Activated naive CD8-positive, alpha-beta T cell treated with anti-CD3 and anti-CD28 coated beads, Interleukin-2, amount 50 U/mL, for 24 hours (primary cell): ENCODE measurements at regions not wholly inside any gene's neighbourhood (a gene's known extent, or its start where the extent isn't known, plus 50 kb on each side); places are given as distances from the start of the nearest gene placed in this dataset.

ENCODE experiments used
- ATAC-seq: fragments of 150-1000 bp; cut with Tn5 transposase; one replicate; pipeline ENCODE4 v1.10.0; 2021
- DNase-seq: peaks from one replicate; pipeline ENCODE4 v3.0.0; 2021
- H3K27ac Mint-ChIP-seq: one replicate; pipeline ENCODE4 v1.8.0; 2021; ENCODE audit warnings: mild to moderate bottlenecking, mixed read lengths
- H3K27me3 Mint-ChIP-seq: one replicate; pipeline ENCODE4 v1.8.0; 2021; ENCODE audit warnings: mixed read lengths
- H3K36me3 Mint-ChIP-seq: one replicate; pipeline ENCODE4 v1.8.0; 2021; ENCODE audit warnings: low read depth, mixed read lengths
- H3K4me1 Mint-ChIP-seq: one replicate; pipeline ENCODE4 v1.8.0; 2021; ENCODE audit warnings: mixed read lengths
- H3K4me3 Mint-ChIP-seq: one replicate; pipeline ENCODE4 v1.8.0; 2021; ENCODE audit warnings: mild to moderate bottlenecking, moderate library complexity, mixed read lengths
- H3K9me3 Mint-ChIP-seq: one replicate; pipeline ENCODE4 v1.8.0; 2021; ENCODE audit warnings: mixed read lengths

DNA sequence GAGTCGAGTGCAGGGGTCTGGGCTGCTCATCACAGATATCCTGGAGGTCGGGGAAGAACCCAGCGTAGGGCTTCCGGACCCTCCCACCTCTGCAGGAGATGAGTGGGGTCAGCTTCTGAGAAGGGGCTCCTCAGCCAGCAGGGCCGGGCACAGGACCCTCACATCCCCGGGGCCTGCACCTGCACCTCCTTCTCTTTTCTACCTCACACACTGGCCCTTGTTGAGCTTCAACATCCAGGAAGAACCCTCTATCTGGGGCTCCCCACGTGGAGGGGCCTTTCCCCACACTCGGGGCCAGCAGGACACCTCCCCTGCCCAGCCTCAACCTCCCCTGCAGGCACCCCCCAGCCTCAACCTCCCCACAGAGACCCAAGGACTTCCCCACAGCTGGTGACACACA, 299.4 kb downstream of the CTTN start:
- Mint-ChIP-seq H3K27me3 (no peaks in the 10 kb centered on the region), H3K27ac (no peak overlapping the region), H3K36me3 (no peaks in the 10 kb centered on the region), H3K9me3 (no peaks in the 10 kb centered on the region), H3K4me1 (no peaks in the 10 kb centered on the region), H3K4me3 (no peak overlapping the region)
- DNase-seq: no peak
- ATAC-seq: no peak

DNA sequence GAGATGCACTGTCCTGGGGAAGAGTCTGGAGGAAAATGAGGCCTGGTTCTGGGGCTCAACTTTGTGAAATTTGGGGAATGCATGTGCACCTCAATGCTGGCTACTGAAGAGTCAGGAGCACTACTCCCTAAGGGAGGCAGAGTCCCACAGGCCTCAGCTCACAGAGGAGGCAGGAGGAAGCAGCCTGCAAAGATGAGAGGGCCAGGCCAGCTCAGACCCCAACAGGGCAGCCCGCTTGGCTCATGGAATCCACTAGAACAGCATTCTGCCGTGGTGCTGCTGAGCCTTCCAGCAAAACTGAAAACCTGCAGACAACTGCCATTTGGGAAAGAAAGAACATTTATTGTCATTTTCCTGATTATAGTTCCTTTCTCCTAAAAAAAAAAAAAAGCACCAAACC, 300.5 kb downstream of the CTTN start:
- Mint-ChIP-seq H3K9me3 (no peaks in the 10 kb centered on the region), H3K4me3 (no peak overlapping the region), H3K4me1 (no peaks in the 10 kb centered on the region), H3K27me3 (no peaks in the 10 kb centered on the region), H3K27ac (no peak overlapping the region), H3K36me3 (no peaks in the 10 kb centered on the region)
- ATAC-seq (no peak), DNase-seq (no peak)

DNA sequence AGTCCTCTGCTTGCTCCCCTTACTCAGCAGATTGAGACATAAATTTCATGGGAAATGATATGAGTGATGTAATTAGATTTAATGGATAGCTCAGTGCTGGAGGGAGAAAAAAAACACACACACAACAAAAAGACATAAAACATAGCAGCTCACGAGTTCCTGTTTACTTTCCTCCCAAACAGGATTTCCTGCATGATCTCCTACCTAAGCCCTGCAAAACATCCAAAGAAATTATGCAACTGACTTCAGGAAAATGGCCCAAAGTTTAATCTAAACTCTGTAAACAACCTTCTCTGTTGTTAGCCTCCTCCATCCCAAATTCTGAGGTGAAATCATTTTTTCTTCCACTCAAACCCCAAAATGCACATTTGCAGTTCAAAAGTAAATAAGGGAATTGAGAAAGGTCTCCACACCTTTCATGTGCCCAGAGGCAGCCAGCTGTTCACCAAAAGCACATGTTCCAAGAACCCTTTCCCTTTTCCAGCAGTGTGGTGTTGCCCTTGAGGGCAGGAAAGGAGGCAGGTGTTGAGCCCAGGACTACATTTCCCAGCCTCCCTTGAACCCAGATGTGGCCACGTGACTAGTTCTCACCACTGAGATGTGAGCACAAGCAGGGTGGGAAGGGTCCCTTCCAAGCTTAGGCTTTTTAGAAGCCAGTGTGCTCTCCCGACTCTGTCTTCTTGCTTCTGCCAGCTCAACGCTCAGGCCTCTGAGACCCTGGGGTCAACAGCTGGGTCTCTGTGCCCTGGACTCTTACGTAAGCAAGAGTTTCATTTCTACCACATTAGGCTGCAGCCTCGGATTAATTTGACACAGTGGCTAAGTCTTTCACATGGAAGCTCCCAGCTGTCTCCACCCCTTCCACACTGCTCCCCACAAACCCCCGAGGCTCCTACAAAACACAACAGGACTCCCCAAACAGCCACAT, 301.2 kb downstream of the CTTN start:
- Mint-ChIP-seq H3K4me3 (no peak overlapping the region), H3K36me3 (no peaks in the 10 kb centered on the region), H3K27me3 (no peaks in the 10 kb centered on the region), H3K9me3 (no peaks in the 10 kb centered on the region), H3K27ac (no peak overlapping the region), H3K4me1 (no peaks in the 10 kb centered on the region)
- ATAC-seq (no peak), DNase-seq (no peak)

DNA sequence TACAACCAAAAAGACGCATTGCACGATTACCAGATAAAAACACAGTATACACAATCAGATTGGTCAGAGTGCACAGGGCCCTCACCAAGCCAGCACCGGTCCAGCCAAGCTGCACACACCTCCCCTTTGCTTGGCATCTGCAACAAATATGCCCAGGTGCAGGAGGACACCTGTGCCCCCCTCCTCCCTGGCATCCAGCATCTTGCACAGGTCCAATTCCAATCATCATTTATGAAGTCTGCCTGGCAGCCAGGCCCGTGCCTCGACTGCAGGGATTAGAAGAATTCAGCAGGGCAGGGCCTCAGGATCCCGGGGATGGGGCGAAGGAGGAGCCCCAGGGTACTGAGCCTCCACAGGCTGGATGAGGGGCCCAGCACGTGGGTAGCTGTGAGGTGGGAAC, 302.1 kb downstream of the CTTN start:
- H3K4me1 Mint-ChIP-seq: no peaks in the 10 kb centered on the region
- H3K27me3 Mint-ChIP-seq: no peaks in the 10 kb centered on the region
- no peak overlapping the region for H3K27ac Mint-ChIP-seq
- DNase-seq (no peak), ATAC-seq (no peak)
- no peaks in the 10 kb centered on the region for H3K36me3 Mint-ChIP-seq
- H3K9me3 Mint-ChIP-seq: no peaks in the 10 kb centered on the region
- H3K4me3 Mint-ChIP-seq: no peak overlapping the region

- ATAC-seq (no peak), DNase-seq (no peak)
- no peak overlapping the region for H3K27ac Mint-ChIP-seq
- no peaks in the 10 kb centered on the region for H3K4me1 Mint-ChIP-seq
- no peaks in the 10 kb centered on the region for H3K36me3 Mint-ChIP-seq
- no peaks in the 10 kb centered on the region for H3K9me3 Mint-ChIP-seq
- H3K4me3 Mint-ChIP-seq: no peak overlapping the region
- H3K27me3 Mint-ChIP-seq: no peaks in the 10 kb centered on the region
These were observed 302.5 kb downstream of the CTTN start for GRCh38 chr11:70700871-70701270.

DNA sequence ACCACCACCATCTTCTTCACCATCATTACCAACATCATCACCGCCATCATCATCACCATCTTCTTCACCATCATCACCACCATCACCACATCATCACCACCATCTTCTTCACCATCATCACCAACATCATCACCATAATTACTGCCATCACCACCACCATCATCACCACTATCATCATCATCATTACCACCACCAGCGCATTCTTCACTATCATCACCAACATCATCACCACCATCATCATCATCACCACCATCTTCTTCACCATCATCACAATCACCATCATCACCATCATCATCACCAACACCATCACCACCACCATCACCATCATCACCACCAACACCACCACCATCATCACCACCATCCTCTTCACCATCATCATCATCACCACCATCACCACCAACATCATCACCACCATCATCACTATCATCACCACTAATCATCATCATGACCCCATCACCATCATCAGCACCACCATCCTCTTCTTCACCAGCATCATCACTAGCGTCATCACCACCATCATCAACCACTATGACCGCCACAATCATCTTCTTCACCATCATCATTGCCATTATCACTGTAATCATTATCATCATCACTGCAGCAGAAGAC, 303.8 kb downstream of the CTTN start:
- Mint-ChIP-seq H3K4me1 (no peaks in the 10 kb centered on the region), H3K27ac (no peak overlapping the region), H3K36me3 (no peaks in the 10 kb centered on the region), H3K9me3 (no peaks in the 10 kb centered on the region), H3K4me3 (no peak overlapping the region), H3K27me3 (no peaks in the 10 kb centered on the region)
- ATAC-seq (no peak), DNase-seq (no peak)

GRCh38 chr11:70703141-70704064, 305.1 kb downstream of the CTTN start:
- no peaks in the 10 kb centered on the region for H3K36me3 Mint-ChIP-seq
- H3K4me1 Mint-ChIP-seq: no peaks in the 10 kb centered on the region
- no peaks in the 10 kb centered on the region for H3K9me3 Mint-ChIP-seq
- H3K4me3 Mint-ChIP-seq: no peak overlapping the region
- no peak for DNase-seq
- ATAC-seq: no peak
- H3K27me3 Mint-ChIP-seq: no peaks in the 10 kb centered on the region
- H3K27ac Mint-ChIP-seq: no peak overlapping the region

DNA sequence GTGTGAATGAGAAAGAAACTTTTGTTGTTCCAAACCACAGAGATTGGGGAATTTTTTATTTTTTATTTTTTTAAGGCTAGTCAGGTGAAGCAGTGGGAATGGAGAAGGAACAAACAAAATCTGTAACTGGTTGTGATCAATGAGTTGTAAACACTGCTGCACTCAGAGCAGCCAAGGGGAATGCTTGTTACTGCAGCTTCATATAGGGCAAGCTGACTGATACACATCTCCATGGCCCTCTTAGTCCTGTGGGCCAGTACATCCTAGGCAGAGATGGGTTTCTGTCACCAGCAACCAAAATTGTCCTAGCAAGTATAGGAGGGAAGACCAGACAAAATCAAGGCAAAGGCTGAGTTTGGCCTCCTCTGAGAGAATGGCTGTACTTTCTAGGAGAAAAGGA, 306.8 kb downstream of the CTTN start:
- DNase-seq: no peak
- H3K27ac Mint-ChIP-seq: no peak overlapping the region
- no peaks in the 10 kb centered on the region for H3K36me3 Mint-ChIP-seq
- peaks cover 2% of the 10 kb centered on the region for H3K27me3 Mint-ChIP-seq
- ATAC-seq: no peak
- H3K9me3 Mint-ChIP-seq: no peaks in the 10 kb centered on the region
- H3K4me1 Mint-ChIP-seq: no peaks in the 10 kb centered on the region
- H3K4me3 Mint-ChIP-seq: no peak overlapping the region

- no peaks in the 10 kb centered on the region for H3K9me3 Mint-ChIP-seq
- no peaks in the 10 kb centered on the region for H3K4me1 Mint-ChIP-seq
- ATAC-seq (no peak), DNase-seq (no peak)
- no peaks in the 10 kb centered on the region for H3K36me3 Mint-ChIP-seq
- peaks cover 6% of the 10 kb centered on the region for H3K27me3 Mint-ChIP-seq
- no peak overlapping the region for H3K27ac Mint-ChIP-seq
- no peak overlapping the region for H3K4me3 Mint-ChIP-seq
These were observed 307.6 kb downstream of the CTTN start for GRCh38 chr11:70705930-70706329.

DNA sequence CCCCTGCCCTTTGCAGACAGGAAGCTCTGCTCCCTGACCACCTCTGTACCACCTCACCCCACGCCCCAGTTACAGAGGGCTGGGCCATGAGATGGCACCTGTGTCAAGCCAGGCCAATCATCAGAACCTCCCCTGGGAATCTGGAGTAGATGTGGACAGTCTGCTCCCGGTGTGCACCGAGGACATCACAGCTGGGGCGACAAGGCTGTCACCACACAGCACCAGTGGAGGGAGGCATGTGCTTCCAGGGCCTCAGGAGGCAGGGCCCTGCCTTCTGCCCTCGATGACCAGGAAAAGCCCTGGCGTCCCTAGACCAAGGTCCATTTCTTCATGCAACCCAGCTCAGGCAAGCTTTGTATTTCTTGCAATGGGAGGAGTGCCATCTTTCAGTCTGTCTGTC, 309.5 kb downstream of the CTTN start:
- Mint-ChIP-seq H3K9me3 (no peaks in the 10 kb centered on the region), H3K27ac (no peak overlapping the region), H3K4me3 (no peak overlapping the region), H3K27me3 (peaks cover 9% of the 10 kb centered on the region), H3K36me3 (no peaks in the 10 kb centered on the region), H3K4me1 (no peaks in the 10 kb centered on the region)
- no peak for DNase-seq
- ATAC-seq: no peak

GRCh38 chr11:70709596-70709995, 311.3 kb downstream of the CTTN start:
- no peaks in the 10 kb centered on the region for H3K36me3 Mint-ChIP-seq
- DNase-seq: no peak
- no peaks in the 10 kb centered on the region for H3K4me1 Mint-ChIP-seq
- peaks cover 9% of the 10 kb centered on the region for H3K27me3 Mint-ChIP-seq
- H3K4me3 Mint-ChIP-seq: no peak overlapping the region
- no peak for ATAC-seq
- no peak overlapping the region for H3K27ac Mint-ChIP-seq
- H3K9me3 Mint-ChIP-seq: no peaks in the 10 kb centered on the region

- Mint-ChIP-seq H3K4me3 (no peak overlapping the region), H3K36me3 (no peaks in the 10 kb centered on the region), H3K27me3 (peaks cover 9% of the 10 kb centered on the region), H3K9me3 (no peaks in the 10 kb centered on the region), H3K27ac (no peak overlapping the region), H3K4me1 (no peaks in the 10 kb centered on the region)
- DNase-seq (no peak), ATAC-seq (no peak)
These were observed 311.9 kb downstream of the CTTN start for GRCh38 chr11:70710192-70710591.

DNA sequence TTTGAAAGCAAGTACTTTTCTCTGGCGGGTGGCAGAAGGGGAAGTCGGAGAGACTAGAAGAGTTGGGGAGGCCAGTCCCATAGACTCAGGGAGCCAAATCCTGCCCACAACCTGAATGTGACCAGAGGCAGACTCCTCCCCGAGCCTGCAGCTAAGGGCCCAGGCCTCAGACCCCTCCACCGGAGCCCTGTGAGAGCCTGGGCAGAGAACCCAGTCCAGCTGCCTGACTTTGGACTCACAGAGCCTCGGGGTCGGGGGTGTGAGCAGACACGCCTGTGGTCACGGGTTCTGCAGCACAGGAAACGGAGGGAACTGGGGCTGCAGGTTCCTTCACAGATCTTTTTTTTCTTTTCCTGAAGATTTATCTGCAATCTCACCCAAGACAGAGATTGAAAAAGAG, 312.3 kb downstream of the CTTN start:
- no peaks in the 10 kb centered on the region for H3K4me1 Mint-ChIP-seq
- ATAC-seq (no peak), DNase-seq (no peak)
- no peak overlapping the region for H3K4me3 Mint-ChIP-seq
- peaks cover 9% of the 10 kb centered on the region for H3K27me3 Mint-ChIP-seq
- no peaks in the 10 kb centered on the region for H3K36me3 Mint-ChIP-seq
- no peaks in the 10 kb centered on the region for H3K9me3 Mint-ChIP-seq
- no peak overlapping the region for H3K27ac Mint-ChIP-seq

DNA sequence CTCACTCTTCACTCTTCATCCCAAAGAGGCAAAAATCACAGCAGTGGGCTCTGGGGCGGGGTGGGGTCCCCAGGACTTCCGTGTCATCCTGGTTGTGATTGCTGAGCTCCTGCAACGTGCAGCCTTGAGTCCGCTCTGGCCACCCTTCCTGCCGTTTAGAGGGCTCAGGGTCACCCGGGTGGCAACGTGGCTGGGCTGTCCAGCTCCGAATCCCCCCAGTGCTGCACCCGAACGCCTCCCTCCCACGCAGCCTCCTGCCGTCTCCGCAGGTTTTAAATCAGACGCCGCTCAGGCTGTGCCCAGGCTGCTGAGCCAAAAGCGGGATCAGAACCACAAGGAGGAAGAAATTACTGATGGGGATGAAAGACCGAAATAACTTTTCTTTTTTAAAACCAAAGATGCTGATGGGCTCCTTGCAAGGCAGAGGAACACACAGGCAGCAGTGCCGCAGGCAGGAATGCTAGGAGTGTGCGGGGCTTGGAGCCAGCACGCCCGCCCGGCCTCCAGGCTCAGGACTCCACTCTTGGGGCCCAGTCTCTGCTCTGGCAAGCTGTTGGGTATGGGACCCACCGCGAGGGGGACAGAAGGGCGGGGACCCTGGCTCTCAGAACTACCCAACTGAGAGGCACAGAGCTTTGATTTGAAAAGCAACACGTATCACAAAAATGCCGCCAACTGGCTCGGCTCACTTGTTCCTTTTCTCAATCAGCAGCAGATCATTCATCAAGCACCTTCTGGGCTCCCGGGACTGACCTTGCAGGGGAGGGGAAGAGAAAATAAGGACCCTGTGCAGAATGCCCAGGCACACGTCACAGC, 313.0 kb downstream of the CTTN start:
- ATAC-seq (no peak), DNase-seq (no peak)
- no peaks in the 10 kb centered on the region for H3K36me3 Mint-ChIP-seq
- no peaks in the 10 kb centered on the region for H3K9me3 Mint-ChIP-seq
- H3K4me1 Mint-ChIP-seq: no peaks in the 10 kb centered on the region
- H3K27me3 Mint-ChIP-seq: peaks cover 9% of the 10 kb centered on the region
- no peak overlapping the region for H3K4me3 Mint-ChIP-seq
- no peak overlapping the region for H3K27ac Mint-ChIP-seq
